ENCODE measurements at regions not wholly inside any gene's neighbourhood (a gene's known extent, or its start where the extent isn't known, plus 50 kb on each side); places are given as distances from the start of the nearest gene placed in this dataset.
"Not testable (repeated sequence)": the region's sequence is repeated elsewhere in the genome, so short reads cannot be mapped to it uniquely, and the experiment has no call there.

GRCh38 chr4:131459430-131460101 is 1689.5 kb upstream of the PCDH10 start:
- Histone ChIP-seq H3K4me1 (replicated peaks) (no peaks in the 10 kb centered on the region), H3K27me3 (replicated peaks; ENCODE audit: insufficient read depth) (no peaks in the 10 kb centered on the region), H3K27ac (no peak overlapping the region), H3K9me3 (no peaks in the 10 kb centered on the region), H3K36me3 (no peaks in the 10 kb centered on the region), H3K4me3 (no peak overlapping the region)
- WGBS: 70% methylated on average over 4 of the region's 4 CpGs
- no peak for DNase-seq (ENCODE audit: low spot score)
- no peak for TF ChIP-seq POLR2AphosphoS5 (IDR thresholded peaks at IDR 0.05)
- TF ChIP-seq POLR2A (IDR thresholded peaks at IDR 0.05): no peak
- TF ChIP-seq CTCF (IDR thresholded peaks at IDR 0.05): no peak
- intact Hi-C loops (cut with DNase I): no loop called here

DNA sequence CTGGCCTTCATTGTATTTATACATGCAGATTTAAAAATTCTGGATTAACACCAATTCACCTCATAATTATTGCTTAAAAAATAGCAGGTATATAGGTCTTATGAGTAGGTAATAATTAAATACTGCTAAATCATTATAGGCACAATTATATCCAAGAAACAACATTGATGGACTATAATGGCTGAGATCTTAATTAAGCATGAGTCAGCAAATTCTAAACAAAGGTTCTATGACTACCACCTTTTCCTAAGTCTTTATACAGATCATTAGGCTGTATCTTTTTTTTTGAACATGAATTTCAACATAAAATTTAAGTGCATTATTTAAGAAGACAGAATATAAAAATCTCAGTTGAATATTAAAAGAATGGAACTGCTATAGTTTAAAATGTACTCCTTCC is 1678.7 kb upstream of the PCDH10 start:
- Histone ChIP-seq H3K27ac (no peak overlapping the region), H3K4me3 (no peak overlapping the region), H3K4me1 (replicated peaks) (no peaks in the 10 kb centered on the region), H3K9me3 (no peaks in the 10 kb centered on the region), H3K36me3 (no peaks in the 10 kb centered on the region), H3K27me3 (replicated peaks; ENCODE audit: insufficient read depth) (no peaks in the 10 kb centered on the region)
- intact Hi-C loops (cut with DNase I): no loop called here
- TF ChIP-seq CTCF (IDR thresholded peaks at IDR 0.05) (no peak), POLR2A (IDR thresholded peaks at IDR 0.05) (no peak), POLR2AphosphoS5 (IDR thresholded peaks at IDR 0.05) (no peak)
- DNase-seq (ENCODE audit: low spot score): no peak

DNA sequence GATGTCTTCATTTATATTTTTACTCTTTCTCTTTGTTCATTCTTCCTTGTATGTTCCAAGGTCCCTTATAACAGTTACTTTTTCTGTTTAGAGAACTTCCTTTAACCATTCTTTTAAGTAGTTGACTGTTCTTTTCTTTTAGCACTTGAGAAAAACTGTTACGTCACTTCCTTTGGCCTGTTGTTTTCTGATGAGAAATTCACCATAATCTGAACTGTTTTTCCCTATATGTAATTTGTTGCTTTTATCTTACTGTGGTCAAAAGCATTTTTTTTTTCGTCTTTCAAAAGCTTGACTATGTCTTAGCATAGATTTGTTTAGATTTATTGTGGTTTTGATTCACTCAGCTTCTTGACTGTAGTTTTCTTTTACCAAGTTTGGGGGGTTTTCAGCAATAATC is 1660.3 kb upstream of the PCDH10 start:
- DNase-seq (ENCODE audit: low spot score): no peak
- intact Hi-C loops (cut with DNase I): no loop called here
- TF ChIP-seq POLR2A (IDR thresholded peaks at IDR 0.05) (no peak), CTCF (IDR thresholded peaks at IDR 0.05) (no peak), POLR2AphosphoS5 (IDR thresholded peaks at IDR 0.05) (no peak)
- Histone ChIP-seq H3K9me3 (no peaks in the 10 kb centered on the region), H3K36me3 (no peaks in the 10 kb centered on the region), H3K27me3 (replicated peaks; ENCODE audit: insufficient read depth) (no peaks in the 10 kb centered on the region), H3K4me3 (no peak overlapping the region), H3K4me1 (replicated peaks) (no peaks in the 10 kb centered on the region), H3K27ac (no peak overlapping the region)
- WGBS: 90% methylated on average over 2 of the region's 2 CpGs

- intact Hi-C loops (cut with DNase I); DNase-seq (ENCODE audit: low spot score); H3K27ac ChIP-seq; H3K36me3 ChIP-seq; H3K9me3 ChIP-seq; H3K4me1 ChIP-seq (replicated peaks); H3K4me3 ChIP-seq; H3K27me3 ChIP-seq (replicated peaks; ENCODE audit: insufficient read depth): not testable (repeated sequence)
- WGBS: 52% methylated on average over 5 of the region's 5 CpGs
Measured at GRCh38 chr4:131496211-131496610, 1652.9 kb upstream of the PCDH10 start.

DNA sequence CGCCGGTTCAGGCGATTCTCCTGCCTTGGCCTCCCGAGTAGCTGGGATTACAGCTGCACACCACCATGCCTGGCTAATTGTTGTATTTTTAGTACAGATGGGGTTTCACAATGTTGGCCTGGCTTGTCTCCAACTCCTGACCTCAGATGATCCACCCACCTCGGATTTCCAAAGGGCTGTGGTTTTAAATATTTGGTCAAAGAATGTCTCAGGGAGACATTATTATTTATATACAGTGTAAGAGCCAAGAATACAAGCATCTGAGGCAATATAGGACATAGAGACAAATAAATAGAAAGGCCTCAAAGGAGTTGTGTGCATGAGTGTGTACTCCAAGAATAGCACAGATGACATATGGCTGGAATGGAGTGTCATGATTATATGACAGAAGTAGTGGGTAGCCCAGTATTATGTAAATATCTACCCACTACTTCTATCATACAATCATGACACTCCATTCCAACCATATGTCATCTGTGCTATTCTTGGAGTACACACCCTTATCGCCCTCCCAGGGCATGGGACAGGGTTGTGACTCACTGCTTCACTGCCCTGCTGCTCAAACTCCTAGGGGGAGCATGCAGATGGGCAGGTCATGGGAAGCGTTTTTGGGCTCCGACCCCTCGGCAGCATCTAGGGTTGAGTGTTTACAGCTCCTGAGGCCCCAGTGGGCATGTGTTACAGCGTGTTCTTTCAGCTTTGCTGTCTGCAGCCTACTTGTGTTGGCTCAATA is 1649.8 kb upstream of the PCDH10 start:
- TF ChIP-seq POLR2A (IDR thresholded peaks at IDR 0.05): no peak
- TF ChIP-seq CTCF (IDR thresholded peaks at IDR 0.05): no peak
- no peak for TF ChIP-seq POLR2AphosphoS5 (IDR thresholded peaks at IDR 0.05)
- H3K36me3 ChIP-seq: no peaks in the 10 kb centered on the region
- intact Hi-C loops (cut with DNase I): no loop called here
- DNase-seq (ENCODE audit: low spot score): no peak
- H3K4me1 ChIP-seq (replicated peaks): no peaks in the 10 kb centered on the region
- H3K9me3 ChIP-seq: no peaks in the 10 kb centered on the region
- no peak overlapping the region for H3K27ac ChIP-seq
- WGBS: 69% methylated on average over 10 of the region's 10 CpGs
- H3K27me3 ChIP-seq (replicated peaks; ENCODE audit: insufficient read depth): no peaks in the 10 kb centered on the region
- H3K4me3 ChIP-seq: no peak overlapping the region
